ENCODE measurements at regions not wholly inside any gene's neighbourhood (a gene's known extent, or its start where the extent isn't known, plus 50 kb on each side); places are given as distances from the start of the nearest gene placed in this dataset.

DNA sequence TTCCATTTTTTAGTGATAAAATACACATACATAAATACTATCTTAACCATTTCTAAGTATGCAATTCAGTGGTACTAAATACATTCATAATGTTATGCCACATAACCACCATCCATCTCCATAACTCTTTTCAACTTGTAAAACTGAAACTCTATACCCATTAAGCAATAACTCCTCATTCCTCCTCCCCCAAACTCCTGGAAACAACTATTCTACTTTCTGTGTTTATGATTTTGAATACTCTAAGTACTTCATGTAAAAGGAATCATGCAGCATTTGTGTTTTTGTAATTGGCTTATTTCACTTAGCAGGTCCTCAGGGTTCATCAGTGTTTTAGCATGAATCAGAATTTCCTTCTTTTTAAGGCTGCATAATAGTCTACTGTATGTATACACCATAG, 131.8 kb downstream of the TES start:
- TF ChIP-seq, protein P1, sequence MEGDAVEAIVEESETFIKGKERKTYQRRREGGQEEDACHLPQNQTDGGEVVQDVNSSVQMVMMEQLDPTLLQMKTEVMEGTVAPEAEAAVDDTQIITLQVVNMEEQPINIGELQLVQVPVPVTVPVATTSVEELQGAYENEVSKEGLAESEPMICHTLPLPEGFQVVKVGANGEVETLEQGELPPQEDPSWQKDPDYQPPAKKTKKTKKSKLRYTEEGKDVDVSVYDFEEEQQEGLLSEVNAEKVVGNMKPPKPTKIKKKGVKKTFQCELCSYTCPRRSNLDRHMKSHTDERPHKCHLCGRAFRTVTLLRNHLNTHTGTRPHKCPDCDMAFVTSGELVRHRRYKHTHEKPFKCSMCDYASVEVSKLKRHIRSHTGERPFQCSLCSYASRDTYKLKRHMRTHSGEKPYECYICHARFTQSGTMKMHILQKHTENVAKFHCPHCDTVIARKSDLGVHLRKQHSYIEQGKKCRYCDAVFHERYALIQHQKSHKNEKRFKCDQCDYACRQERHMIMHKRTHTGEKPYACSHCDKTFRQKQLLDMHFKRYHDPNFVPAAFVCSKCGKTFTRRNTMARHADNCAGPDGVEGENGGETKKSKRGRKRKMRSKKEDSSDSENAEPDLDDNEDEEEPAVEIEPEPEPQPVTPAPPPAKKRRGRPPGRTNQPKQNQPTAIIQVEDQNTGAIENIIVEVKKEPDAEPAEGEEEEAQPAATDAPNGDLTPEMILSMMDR (IDR thresholded peaks at IDR 0.05; ENCODE audit: insufficient read depth, low read length): no peak
- TF ChIP-seq GABPA (IDR thresholded peaks at IDR 0.05; ENCODE audit: low read depth) (no peak), POLR2AphosphoS5 (IDR thresholded peaks at IDR 0.05; ENCODE audit: low read depth) (no peak), REST (IDR thresholded peaks at IDR 0.05; ENCODE audit: insufficient replicate concordance, low read depth) (no peak), SPI1 (IDR thresholded peaks at IDR 0.05; ENCODE audit: borderline replicate concordance, low read depth) (no peak)

Data from HL-60 (cell line).